ENCODE measurements at regions not wholly inside any gene's neighbourhood (a gene's known extent, or its start where the extent isn't known, plus 50 kb on each side); places are given as distances from the start of the nearest gene placed in this dataset.

- TF ChIP-seq EP300 (IDR thresholded peaks at IDR 0.05) = no peak
- TF ChIP-seq, protein P1, sequence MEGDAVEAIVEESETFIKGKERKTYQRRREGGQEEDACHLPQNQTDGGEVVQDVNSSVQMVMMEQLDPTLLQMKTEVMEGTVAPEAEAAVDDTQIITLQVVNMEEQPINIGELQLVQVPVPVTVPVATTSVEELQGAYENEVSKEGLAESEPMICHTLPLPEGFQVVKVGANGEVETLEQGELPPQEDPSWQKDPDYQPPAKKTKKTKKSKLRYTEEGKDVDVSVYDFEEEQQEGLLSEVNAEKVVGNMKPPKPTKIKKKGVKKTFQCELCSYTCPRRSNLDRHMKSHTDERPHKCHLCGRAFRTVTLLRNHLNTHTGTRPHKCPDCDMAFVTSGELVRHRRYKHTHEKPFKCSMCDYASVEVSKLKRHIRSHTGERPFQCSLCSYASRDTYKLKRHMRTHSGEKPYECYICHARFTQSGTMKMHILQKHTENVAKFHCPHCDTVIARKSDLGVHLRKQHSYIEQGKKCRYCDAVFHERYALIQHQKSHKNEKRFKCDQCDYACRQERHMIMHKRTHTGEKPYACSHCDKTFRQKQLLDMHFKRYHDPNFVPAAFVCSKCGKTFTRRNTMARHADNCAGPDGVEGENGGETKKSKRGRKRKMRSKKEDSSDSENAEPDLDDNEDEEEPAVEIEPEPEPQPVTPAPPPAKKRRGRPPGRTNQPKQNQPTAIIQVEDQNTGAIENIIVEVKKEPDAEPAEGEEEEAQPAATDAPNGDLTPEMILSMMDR (IDR thresholded peaks at IDR 0.05) = no peak
- TF ChIP-seq POLR2A (IDR thresholded peaks at IDR 0.05) = no peak
Observed at GRCh38 chr2:220676695-220677094, 895.4 kb downstream of the EPHA4 start.
